AG04449 (cell line): ENCODE measurements at regions not wholly inside any gene's neighbourhood (a gene's known extent, or its start where the extent isn't known, plus 50 kb on each side); places are given as distances from the start of the nearest gene placed in this dataset.

Experiments
- CTCF ChIA-PET: fragments of 350-600 bp; formaldehyde crosslinking; extraction: SDS; loops from one replicate; lab custom pipeline; 2021; ENCODE audit warnings: antibody characterized with exemption; lab: Yijun Ruan, JAX
- POLR2A ChIA-PET: fragments of 400-600, 350-600 bp; formaldehyde crosslinking; extraction: SDS; loops from one replicate; lab custom pipeline; 2020; ENCODE audit warnings: antibody characterized with exemption, inconsistent platforms; lab: Yijun Ruan, JAX
- DNase-seq: peaks from one replicate; pipeline ENCODE4 v3.0.0-alpha.2; 2010; ENCODE audit warnings: low read depth, low spot score
- H3K4me3 ChIP-seq: 2 replicates; pipeline ENCODE4 v1.5.1; 2011; ENCODE audit warnings: low read depth, mild to moderate bottlenecking, control low read depth, low read length
- CTCF ChIP-seq: IDR thresholded peaks from one replicate; pipeline ENCODE4 v1.5.1; 2011; ENCODE audit warnings: mild to moderate bottlenecking, moderate library complexity, low read length, control low read depth, inconsistent platforms; ENCODE audit not compliant: insufficient read depth; ENCODE audit errors: missing control alignments

GRCh38 chr21:24118738-24119459 is 1488.4 kb downstream of the MRPL39 start:
- no peak overlapping the region for H3K4me3 ChIP-seq
- CTCF ChIA-PET, result no interaction called here
- POLR2A ChIA-PET, result no interaction called here
- DNase-seq, result peak; percentile 33
- TF ChIP-seq CTCF, result no peak

- CTCF ChIA-PET, result interaction anchor here (0.8 kb wide), 1 partner anchor 10 kb away, joined by 3 read pairs; no protein-coding TSS in a partner anchor
Observed at GRCh38 chr21:24115141-24115540, 1492.1 kb downstream of the MRPL39 start.

DNA sequence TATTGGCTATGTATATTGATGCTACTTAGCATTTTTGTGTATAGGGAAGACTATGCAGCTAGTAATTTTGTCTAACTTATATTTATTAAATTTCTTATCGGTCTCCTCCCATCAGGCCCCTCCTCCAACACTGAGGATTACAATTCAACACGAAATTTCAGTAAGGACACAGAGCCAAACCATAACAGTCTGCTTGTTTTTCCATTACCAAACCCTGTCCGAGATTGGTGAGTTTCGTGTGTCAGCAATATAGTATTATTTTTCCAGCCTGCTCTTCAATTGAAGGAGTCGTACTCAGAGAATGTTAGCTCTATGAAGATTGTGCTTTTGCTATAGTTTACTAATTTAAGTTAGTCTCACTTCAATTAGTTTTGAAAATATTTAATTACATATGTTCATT is 1495.3 kb downstream of the MRPL39 start:
- POLR2A ChIA-PET, result no interaction called here
- TF ChIP-seq CTCF, result no peak
- DNase-seq, result no peak
- CTCF ChIA-PET, result no interaction called here
- H3K4me3 ChIP-seq, result no peak overlapping the region

More at GRCh38 chr21:24115141-24115540, 1492.1 kb downstream of the MRPL39 start:
- TF ChIP-seq CTCF, result no peak
- H3K4me3 ChIP-seq, result no peak overlapping the region
- no peak for DNase-seq
- POLR2A ChIA-PET, result no interaction called here

GRCh38 chr21:24110846-24111245 is 1496.4 kb downstream of the MRPL39 start:
- TF ChIP-seq CTCF, result no peak
- H3K4me3 ChIP-seq, result no peak overlapping the region
- ChIA-PET CTCF (interaction anchor here (1.1 kb wide), 1 partner anchor 38 kb away, joined by 3 read pairs; no protein-coding TSS in a partner anchor), POLR2A (no interaction called here)
- peak; percentile 16 for DNase-seq

DNA sequence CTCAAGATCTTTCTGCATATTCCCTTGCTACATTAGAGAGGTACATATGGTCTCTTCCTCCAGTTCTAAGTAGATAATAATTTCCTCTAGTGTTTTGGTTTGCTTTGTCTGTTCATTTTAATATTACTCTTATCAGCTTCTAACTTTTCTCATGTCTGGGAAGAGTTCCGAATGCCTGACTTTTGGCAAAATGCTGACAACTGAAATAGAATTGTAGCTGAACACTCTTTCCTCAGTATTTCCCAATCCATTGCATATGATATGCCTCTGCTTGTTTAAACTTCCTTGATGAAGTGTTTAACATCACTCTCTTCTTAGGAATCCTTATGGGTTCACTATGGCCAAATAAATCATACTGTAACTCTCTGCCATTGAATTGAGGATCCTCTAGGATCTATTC is 1510.1 kb downstream of the MRPL39 start:
- no peak for DNase-seq
- CTCF ChIA-PET, result no interaction called here
- POLR2A ChIA-PET, result no interaction called here
- H3K4me3 ChIP-seq, result no peak overlapping the region
- no peak for TF ChIP-seq CTCF

DNA sequence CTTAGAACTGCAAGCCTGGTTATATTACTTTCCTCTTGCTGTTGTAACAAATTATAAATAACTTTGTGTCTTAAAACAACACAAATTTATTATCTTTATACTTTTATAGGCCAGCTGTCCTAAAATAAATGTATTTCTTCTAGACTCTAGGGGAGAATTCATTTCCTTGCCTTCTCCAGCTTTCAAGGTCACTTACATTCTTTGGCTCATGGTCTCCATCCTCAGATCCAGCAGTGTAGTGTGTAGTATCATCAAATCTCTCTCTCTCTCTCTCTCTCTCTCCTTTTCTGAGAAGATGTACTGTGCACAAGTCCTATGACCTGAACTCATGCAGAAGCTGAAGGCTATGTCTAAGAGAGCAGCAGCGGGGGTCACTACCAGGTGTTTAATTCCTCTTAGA is 1510.6 kb downstream of the MRPL39 start:
- no peak for DNase-seq
- POLR2A ChIA-PET, result no interaction called here
- CTCF ChIA-PET, result no interaction called here
- no peak for TF ChIP-seq CTCF
- H3K4me3 ChIP-seq, result no peak overlapping the region
